IMR-90 (cell line): ENCODE measurements at regions not wholly inside any gene's neighbourhood (a gene's known extent, or its start where the extent isn't known, plus 50 kb on each side); places are given as distances from the start of the nearest gene placed in this dataset.

Source experiments
- ATAC-seq: fragments of 200-7000 bp; cut with Tn5 transposase; 2 replicates; pipeline ENCODE4 v1.9.1; 2020; ENCODE audit warnings: low read depth, mild to moderate bottlenecking, moderate library complexity
- BruUV-seq: library from RNA; stranded (reverse); fragments of 400-500 nt; replicated peaks from 2 replicates; lab custom pipeline; 2021; lab: Mats Ljungman, UMichigan
- CTCF ChIA-PET: fragments of 300-600 bp; formaldehyde crosslinking; extraction: SDS; loops from one replicate; lab custom pipeline; 2021; ENCODE audit warnings: antibody characterized with exemption; lab: Yijun Ruan, JAX
- POLR2A ChIA-PET: fragments of 300-600 bp; sonication (Branson Sonifier 250); formaldehyde crosslinking; loops from one replicate; lab custom pipeline; 2022; ENCODE audit warnings: antibody characterized with exemption; ENCODE audit not compliant: unreplicated experiment; lab: Charles Lee
- DNase-seq: peaks from one replicate; pipeline ENCODE4 v3.0.0; 2013
- H2AFZ ChIP-seq: replicated peaks from 2 replicates; pipeline ENCODE3; 2013; ENCODE audit warnings: low read length, mild to moderate bottlenecking; ENCODE audit not compliant: poor library complexity
- H2AK5ac ChIP-seq: 2 replicates; pipeline ENCODE4 v1.6.1; 2013; ENCODE audit warnings: low read depth, low read length, inconsistent platforms
- H2AK9ac ChIP-seq: replicated peaks from 2 replicates; pipeline ENCODE3; 2013; ENCODE audit warnings: mild to moderate bottlenecking, low read depth, low read length, moderate library complexity; ENCODE audit not compliant: poor library complexity
- H2BK120ac ChIP-seq: 2 replicates; pipeline ENCODE4 v1.6.1; 2013; ENCODE audit warnings: low read depth, low read length, inconsistent platforms
- H2BK15ac ChIP-seq: 3 replicates; pipeline ENCODE4 v1.6.1; 2013; ENCODE audit warnings: low read depth, low read length, inconsistent platforms
- H2BK20ac ChIP-seq: 2 replicates; pipeline ENCODE4 v1.6.1; 2013; ENCODE audit warnings: low read depth, mild to moderate bottlenecking, inconsistent platforms, low read length, moderate library complexity
- H2BK5ac ChIP-seq: 2 replicates; pipeline ENCODE4 v1.6.1; 2013; ENCODE audit warnings: mild to moderate bottlenecking, low read depth, low read length, inconsistent platforms; ENCODE audit not compliant: poor library complexity, severe bottlenecking
- H3K14ac ChIP-seq: replicated peaks from 2 replicates; pipeline ENCODE4 v1.6.1; 2013; ENCODE audit warnings: low read depth, low read length, inconsistent platforms
- H3K18ac ChIP-seq: 2 replicates; pipeline ENCODE4 v1.6.1; 2013; ENCODE audit warnings: low read depth, low read length, control low read depth
- H3K23ac ChIP-seq: 2 replicates; pipeline ENCODE4 v1.6.1; 2013; ENCODE audit warnings: low read depth, low read length, inconsistent platforms
- H3K27ac ChIP-seq: 2 replicates; pipeline ENCODE4 v1.5.1; 2013; ENCODE audit warnings: mild to moderate bottlenecking, control low read depth, low read length; ENCODE audit not compliant: insufficient read depth
- H3K27me3 ChIP-seq: 2 replicates; pipeline ENCODE4 v1.6.1; 2013; ENCODE audit warnings: low read length; ENCODE audit not compliant: control insufficient read depth, insufficient read depth
- H3K36me3 ChIP-seq: 2 replicates; pipeline ENCODE4 v1.6.1; 2013; ENCODE audit warnings: low read length, mixed read lengths; ENCODE audit not compliant: control insufficient read depth, insufficient read depth
- H3K4ac ChIP-seq: 2 replicates; pipeline ENCODE4 v1.6.1; 2013; ENCODE audit warnings: low read depth, low read length, inconsistent platforms
- H3K4me1 ChIP-seq: 2 replicates; pipeline ENCODE4 v1.6.1; 2013; ENCODE audit warnings: low read length, mixed read lengths; ENCODE audit not compliant: control insufficient read depth, insufficient read depth
- H3K4me2 ChIP-seq: 2 replicates; pipeline ENCODE4 v1.6.1; 2013; ENCODE audit warnings: low read depth, mild to moderate bottlenecking, control low read depth, low read length, moderate library complexity
- H3K4me3 ChIP-seq: 2 replicates; pipeline ENCODE4 v1.5.1; 2013; ENCODE audit warnings: low read depth, mild to moderate bottlenecking, control low read depth, low read length, moderate library complexity; ENCODE audit not compliant: insufficient read depth
- H3K56ac ChIP-seq: 2 replicates; pipeline ENCODE4 v1.6.1; 2013; ENCODE audit warnings: low read length, inconsistent platforms; ENCODE audit not compliant: insufficient read depth; ENCODE audit errors: extremely low read depth
- H3K79me1 ChIP-seq, 2 experiments: 2 replicates each; pipeline ENCODE4 v1.6.1; 2013; ENCODE audit warnings: low read length in 2 of 2, inconsistent platforms in 1 of 2, low read depth in 1 of 2
- H3K9ac ChIP-seq: 2 replicates; pipeline ENCODE4 v1.6.1; 2013; ENCODE audit warnings: low read depth, low read length, control low read depth
- H3K9me1 ChIP-seq: 2 replicates; pipeline ENCODE4 v1.6.1; 2013; ENCODE audit warnings: low read length, inconsistent platforms; ENCODE audit not compliant: insufficient read depth
- H3K9me3 ChIP-seq: 2 replicates; pipeline ENCODE4 v1.6.1; 2013; ENCODE audit warnings: low read length; ENCODE audit not compliant: control insufficient read depth, insufficient read depth
- H4K20me1 ChIP-seq: 2 replicates; pipeline ENCODE4 v1.6.1; 2013; ENCODE audit warnings: low read length, inconsistent platforms; ENCODE audit not compliant: insufficient read depth
- H4K5ac ChIP-seq: 2 replicates; pipeline ENCODE4 v1.6.1; 2013; ENCODE audit warnings: mild to moderate bottlenecking, low read depth, low read length, control low read depth
- H4K8ac ChIP-seq, 2 experiments: 2 replicates each; pipeline ENCODE4 v1.6.1; 2013; ENCODE audit warnings: low read depth in 2 of 2, low read length in 2 of 2, control low read depth in 1 of 2, inconsistent platforms in 1 of 2
- H4K91ac ChIP-seq: 2 replicates; pipeline ENCODE4 v1.6.1; 2013; ENCODE audit warnings: low read depth, low read length, inconsistent platforms; ENCODE audit not compliant: insufficient read depth
- CEBPB ChIP-seq: IDR thresholded peaks from 2 replicates; pipeline ENCODE4 v1.6.1; 2012; ENCODE audit warnings: low read depth, low read length, improper control_type of control experiment
- CHD1 ChIP-seq: IDR thresholded peaks from 2 replicates; pipeline ENCODE4 v1.6.1; 2012; ENCODE audit warnings: low read depth, low read length, improper control_type of control experiment
- FOS ChIP-seq: fragments of 150-350 bp; IDR thresholded peaks from 2 replicates; pipeline ENCODE4 v1.6.1; 2016; ENCODE audit warnings: low read depth, low read length
- MAFK ChIP-seq: IDR thresholded peaks from 2 replicates; pipeline ENCODE4 v1.6.1; 2012; ENCODE audit warnings: low read depth, low read length, improper control_type of control experiment
- MAZ ChIP-seq: IDR thresholded peaks from 2 replicates; pipeline ENCODE4 v1.6.1; 2012; ENCODE audit warnings: low read depth, mild to moderate bottlenecking, low read length, improper control_type of control experiment, moderate library complexity, borderline replicate concordance
- MXI1 ChIP-seq: IDR thresholded peaks from 2 replicates; pipeline ENCODE4 v1.6.1; 2012; ENCODE audit warnings: low read depth, mild to moderate bottlenecking, low read length, moderate library complexity, borderline replicate concordance
- NFE2L2 ChIP-seq: fragments of 150-350 bp; IDR thresholded peaks from 2 replicates; pipeline ENCODE4 v1.6.1; 2016; ENCODE audit warnings: low read depth, mild to moderate bottlenecking, low read length
- RCOR1 ChIP-seq: IDR thresholded peaks from 2 replicates; pipeline ENCODE4 v1.6.1; 2012; ENCODE audit warnings: mild to moderate bottlenecking, low read length, improper control_type of control experiment; ENCODE audit not compliant: insufficient replicate concordance
- SMC3 ChIP-seq: fragments of 150-350 bp; IDR thresholded peaks from 2 replicates; pipeline ENCODE4 v1.6.1; 2016; ENCODE audit warnings: low read depth, mild to moderate bottlenecking, antibody characterized with exemption, low read length, moderate library complexity
- WGBS, 2 experiments: methylation state at CpG; one replicate each; pipeline versions ENCODE4 v1.1.5 to v1.1.7; 2013; ENCODE audit warnings: missing lambda C conversion rate in 2 of 2; ENCODE audit not compliant: insufficient read length in 1 of 2; ENCODE audit errors: extremely low coverage in 2 of 2; 5-methylcytosine and 5-hydroxymethylcytosine counted together
- dilution Hi-C: fragments of 300-500 bp; cut with HindIII; formaldehyde crosslinking; loops from one replicate; pipeline ENCODE4 v1.14.3; 2018; ENCODE audit warnings: low sequenced_read_pairs; ENCODE audit not compliant: unreplicated experiment
- in situ Hi-C: fragments of 300-500 bp; cut with MboI; formaldehyde crosslinking; loops from 3 replicates; pipeline ENCODE4 v1.14.3; 2019; ENCODE audit warnings: low sequenced_read_pairs, inconsistent platforms, mixed read lengths
- intact Hi-C: fragments of 100-400 bp; cut with micrococcal nuclease; formaldehyde crosslinking; loops from 2 replicates; pipeline ENCODE4 v1.10.0; 2022
- TF ChIP-seq, protein P1 (sequence below): fragments of 150-350 bp; IDR thresholded peaks from 2 replicates; pipeline ENCODE4 v1.6.1; 2017; ENCODE audit warnings: mild to moderate bottlenecking, antibody characterized with exemption, low read length, low read depth
- TF ChIP-seq, protein P2 (sequence below): fragments of 150-350 bp; IDR thresholded peaks from 2 replicates; pipeline ENCODE4 v1.6.1; 2016; ENCODE audit warnings: low read depth, mild to moderate bottlenecking, low read length, moderate library complexity, borderline replicate concordance
- TF ChIP-seq, protein P3 (sequence below): conservative IDR thresholded peaks from 2 replicates; pipeline ENCODE4 v1.5.1; 2012; ENCODE audit warnings: mild to moderate bottlenecking, low read depth, low read length, improper control_type of control experiment

DNA sequence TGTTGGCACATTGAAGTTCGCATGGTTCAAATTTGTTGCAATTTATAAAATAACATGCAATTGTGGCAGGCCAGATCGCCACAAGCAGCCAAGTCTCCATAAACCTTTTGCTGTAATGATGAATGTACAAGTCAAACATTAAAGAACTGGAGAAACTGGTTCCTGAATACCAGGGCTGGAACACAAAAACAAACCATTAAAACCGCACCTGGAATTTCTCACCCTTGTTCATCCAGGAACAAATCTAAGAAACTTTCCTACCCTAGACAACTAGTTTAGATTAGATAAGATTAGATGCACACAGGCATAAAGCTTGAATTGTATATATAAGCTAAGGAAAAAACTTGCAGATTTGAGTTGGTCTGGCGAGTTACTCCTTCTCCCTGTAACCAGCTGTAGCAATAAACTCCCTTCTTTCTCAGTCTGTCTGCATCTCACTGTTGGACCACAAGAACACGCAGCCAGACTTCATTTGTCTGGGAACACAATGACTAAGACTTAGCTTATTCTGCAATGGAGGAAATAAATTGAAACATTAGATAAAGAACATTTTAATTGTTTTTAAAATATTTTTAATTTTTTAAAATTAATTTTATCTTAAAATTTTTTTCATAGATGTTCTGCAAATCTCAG lies 1835.5 kb upstream of the LRRTM1 start:
- Histone ChIP-seq H3K4ac (no peak overlapping the region), H3K36me3 (no peaks in the 10 kb centered on the region), H2AFZ (no peak overlapping the region), H3K4me3 (no peak overlapping the region), H3K4me2 (no peak overlapping the region), H3K14ac (no peak overlapping the region), H2BK5ac (no peak overlapping the region), H2BK15ac (no peak overlapping the region), H3K23ac (no peak overlapping the region), H2AK9ac (no peak overlapping the region), H2BK120ac (no peak overlapping the region), H3K27me3 (no peaks in the 10 kb centered on the region), H3K27ac (no peak overlapping the region), H3K18ac (no peak overlapping the region), H3K9ac (no peak overlapping the region), H4K8ac (no peak overlapping the region), H3K79me1 (no peaks in the 10 kb centered on the region), H4K91ac (no peak overlapping the region), H3K56ac (no peak overlapping the region), H3K9me3 (peaks cover 3% of the 10 kb centered on the region), H3K4me1 (no peaks in the 10 kb centered on the region), H4K20me1 (no peaks in the 10 kb centered on the region), H2BK20ac (no peak overlapping the region), H3K9me1 (no peaks in the 10 kb centered on the region), H2AK5ac (no peak overlapping the region), H4K5ac (no peak overlapping the region)
- TF ChIP-seq, protein P1, sequence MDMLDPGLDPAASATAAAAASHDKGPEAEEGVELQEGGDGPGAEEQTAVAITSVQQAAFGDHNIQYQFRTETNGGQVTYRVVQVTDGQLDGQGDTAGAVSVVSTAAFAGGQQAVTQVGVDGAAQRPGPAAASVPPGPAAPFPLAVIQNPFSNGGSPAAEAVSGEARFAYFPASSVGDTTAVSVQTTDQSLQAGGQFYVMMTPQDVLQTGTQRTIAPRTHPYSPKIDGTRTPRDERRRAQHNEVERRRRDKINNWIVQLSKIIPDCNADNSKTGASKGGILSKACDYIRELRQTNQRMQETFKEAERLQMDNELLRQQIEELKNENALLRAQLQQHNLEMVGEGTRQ, result no peak
- no peak for TF ChIP-seq MXI1
- TF ChIP-seq, protein P2, sequence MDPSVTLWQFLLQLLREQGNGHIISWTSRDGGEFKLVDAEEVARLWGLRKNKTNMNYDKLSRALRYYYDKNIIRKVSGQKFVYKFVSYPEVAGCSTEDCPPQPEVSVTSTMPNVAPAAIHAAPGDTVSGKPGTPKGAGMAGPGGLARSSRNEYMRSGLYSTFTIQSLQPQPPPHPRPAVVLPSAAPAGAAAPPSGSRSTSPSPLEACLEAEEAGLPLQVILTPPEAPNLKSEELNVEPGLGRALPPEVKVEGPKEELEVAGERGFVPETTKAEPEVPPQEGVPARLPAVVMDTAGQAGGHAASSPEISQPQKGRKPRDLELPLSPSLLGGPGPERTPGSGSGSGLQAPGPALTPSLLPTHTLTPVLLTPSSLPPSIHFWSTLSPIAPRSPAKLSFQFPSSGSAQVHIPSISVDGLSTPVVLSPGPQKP, result no peak
- TF ChIP-seq MAFK, result no peak
- TF ChIP-seq MAZ, result no peak
- TF ChIP-seq CEBPB, result no peak
- TF ChIP-seq SMC3, result no peak
- no peak for TF ChIP-seq RCOR1
- TF ChIP-seq, protein P3, sequence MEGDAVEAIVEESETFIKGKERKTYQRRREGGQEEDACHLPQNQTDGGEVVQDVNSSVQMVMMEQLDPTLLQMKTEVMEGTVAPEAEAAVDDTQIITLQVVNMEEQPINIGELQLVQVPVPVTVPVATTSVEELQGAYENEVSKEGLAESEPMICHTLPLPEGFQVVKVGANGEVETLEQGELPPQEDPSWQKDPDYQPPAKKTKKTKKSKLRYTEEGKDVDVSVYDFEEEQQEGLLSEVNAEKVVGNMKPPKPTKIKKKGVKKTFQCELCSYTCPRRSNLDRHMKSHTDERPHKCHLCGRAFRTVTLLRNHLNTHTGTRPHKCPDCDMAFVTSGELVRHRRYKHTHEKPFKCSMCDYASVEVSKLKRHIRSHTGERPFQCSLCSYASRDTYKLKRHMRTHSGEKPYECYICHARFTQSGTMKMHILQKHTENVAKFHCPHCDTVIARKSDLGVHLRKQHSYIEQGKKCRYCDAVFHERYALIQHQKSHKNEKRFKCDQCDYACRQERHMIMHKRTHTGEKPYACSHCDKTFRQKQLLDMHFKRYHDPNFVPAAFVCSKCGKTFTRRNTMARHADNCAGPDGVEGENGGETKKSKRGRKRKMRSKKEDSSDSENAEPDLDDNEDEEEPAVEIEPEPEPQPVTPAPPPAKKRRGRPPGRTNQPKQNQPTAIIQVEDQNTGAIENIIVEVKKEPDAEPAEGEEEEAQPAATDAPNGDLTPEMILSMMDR, result no peak
- no peak for TF ChIP-seq NFE2L2
- TF ChIP-seq CHD1, result no peak
- TF ChIP-seq FOS, result no peak
- ChIA-PET POLR2A (no interaction called here), CTCF (no interaction called here)
- ATAC-seq (no peak), DNase-seq (no peak)
- intact Hi-C loops, result no loop called here
- BruUV-seq, result no TSS peak
- dilution Hi-C loops, result no loop called here
- in situ Hi-C loops, result no loop called here
- WGBS, 2 experiments, result no CpG with 5 or more reads among the region's 5 CpGs
